Neural cell (in vitro differentiated cells): ENCODE measurements at regions not wholly inside any gene's neighbourhood (a gene's known extent, or its start where the extent isn't known, plus 50 kb on each side); places are given as distances from the start of the nearest gene placed in this dataset.

Experiments
- EP300 ChIP-seq: fragments of 450-650 bp; conservative IDR thresholded peaks from 2 replicates; pipeline ENCODE4 v1.6.1; 2014; ENCODE audit warnings: antibody characterized with exemption, mild to moderate bottlenecking, moderate library complexity; ENCODE audit not compliant: poor library complexity, severe bottlenecking
- EZH2 ChIP-seq: fragments of 200-600, 300-800 bp; shearing (Covaris generic), sonication (generic); IDR thresholded peaks from 2 replicates; pipeline ENCODE4 v1.6.1; 2014; ENCODE audit warnings: antibody characterized with exemption, low read length, borderline replicate concordance, mild to moderate bottlenecking; ENCODE audit not compliant: insufficient read depth, poor library complexity, severe bottlenecking
- RAD21 ChIP-seq: fragments of 450-650 bp; conservative IDR thresholded peaks from 2 replicates; pipeline ENCODE4 v1.6.1; 2014; ENCODE audit warnings: antibody characterized with exemption, mild to moderate bottlenecking, moderate library complexity
- SMC3 ChIP-seq: fragments of 450-650 bp; conservative IDR thresholded peaks from 2 replicates; pipeline ENCODE4 v1.6.1; 2014; ENCODE audit warnings: antibody characterized with exemption, mild to moderate bottlenecking, moderate library complexity; ENCODE audit not compliant: poor library complexity
- TAF1 ChIP-seq: IDR thresholded peaks from 2 replicates; pipeline ENCODE4 v1.6.1; 2012; ENCODE audit warnings: low read depth
- TF ChIP-seq, protein P1 (sequence below): fragments of 450-650 bp; IDR thresholded peaks from 2 replicates; pipeline ENCODE4 v1.5.1; 2014; ENCODE audit warnings: antibody characterized with exemption, mild to moderate bottlenecking, moderate library complexity; ENCODE audit not compliant: poor library complexity, severe bottlenecking
- TF ChIP-seq, protein P2 (sequence below): IDR thresholded peaks from 2 replicates; pipeline ENCODE4 v1.6.1; 2012; ENCODE audit warnings: borderline replicate concordance

DNA sequence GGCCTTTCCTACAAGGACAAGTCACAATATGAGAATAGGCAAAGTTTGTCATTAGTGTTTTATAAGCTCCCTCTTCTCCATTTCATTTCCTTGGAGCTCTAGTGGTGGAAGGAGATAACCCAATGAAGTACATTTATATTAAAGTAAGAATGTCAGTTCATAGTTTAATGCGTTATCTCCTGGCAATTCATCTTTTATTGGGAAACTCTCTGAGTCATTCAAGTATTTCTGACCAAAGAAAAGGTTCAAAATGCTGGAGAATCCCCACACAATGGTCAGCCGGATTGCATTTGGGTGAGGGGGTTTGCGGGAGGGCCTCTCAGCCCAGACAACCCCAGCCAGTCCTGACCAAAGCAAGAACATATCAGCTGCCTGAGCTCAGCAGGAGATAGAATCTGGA is 321.5 kb upstream of the NRP1 start:
- no peak for TF ChIP-seq EP300
- TF ChIP-seq TAF1, result no peak
- TF ChIP-seq, protein P1, sequence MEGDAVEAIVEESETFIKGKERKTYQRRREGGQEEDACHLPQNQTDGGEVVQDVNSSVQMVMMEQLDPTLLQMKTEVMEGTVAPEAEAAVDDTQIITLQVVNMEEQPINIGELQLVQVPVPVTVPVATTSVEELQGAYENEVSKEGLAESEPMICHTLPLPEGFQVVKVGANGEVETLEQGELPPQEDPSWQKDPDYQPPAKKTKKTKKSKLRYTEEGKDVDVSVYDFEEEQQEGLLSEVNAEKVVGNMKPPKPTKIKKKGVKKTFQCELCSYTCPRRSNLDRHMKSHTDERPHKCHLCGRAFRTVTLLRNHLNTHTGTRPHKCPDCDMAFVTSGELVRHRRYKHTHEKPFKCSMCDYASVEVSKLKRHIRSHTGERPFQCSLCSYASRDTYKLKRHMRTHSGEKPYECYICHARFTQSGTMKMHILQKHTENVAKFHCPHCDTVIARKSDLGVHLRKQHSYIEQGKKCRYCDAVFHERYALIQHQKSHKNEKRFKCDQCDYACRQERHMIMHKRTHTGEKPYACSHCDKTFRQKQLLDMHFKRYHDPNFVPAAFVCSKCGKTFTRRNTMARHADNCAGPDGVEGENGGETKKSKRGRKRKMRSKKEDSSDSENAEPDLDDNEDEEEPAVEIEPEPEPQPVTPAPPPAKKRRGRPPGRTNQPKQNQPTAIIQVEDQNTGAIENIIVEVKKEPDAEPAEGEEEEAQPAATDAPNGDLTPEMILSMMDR, result no peak
- no peak for TF ChIP-seq EZH2
- TF ChIP-seq, protein P2, sequence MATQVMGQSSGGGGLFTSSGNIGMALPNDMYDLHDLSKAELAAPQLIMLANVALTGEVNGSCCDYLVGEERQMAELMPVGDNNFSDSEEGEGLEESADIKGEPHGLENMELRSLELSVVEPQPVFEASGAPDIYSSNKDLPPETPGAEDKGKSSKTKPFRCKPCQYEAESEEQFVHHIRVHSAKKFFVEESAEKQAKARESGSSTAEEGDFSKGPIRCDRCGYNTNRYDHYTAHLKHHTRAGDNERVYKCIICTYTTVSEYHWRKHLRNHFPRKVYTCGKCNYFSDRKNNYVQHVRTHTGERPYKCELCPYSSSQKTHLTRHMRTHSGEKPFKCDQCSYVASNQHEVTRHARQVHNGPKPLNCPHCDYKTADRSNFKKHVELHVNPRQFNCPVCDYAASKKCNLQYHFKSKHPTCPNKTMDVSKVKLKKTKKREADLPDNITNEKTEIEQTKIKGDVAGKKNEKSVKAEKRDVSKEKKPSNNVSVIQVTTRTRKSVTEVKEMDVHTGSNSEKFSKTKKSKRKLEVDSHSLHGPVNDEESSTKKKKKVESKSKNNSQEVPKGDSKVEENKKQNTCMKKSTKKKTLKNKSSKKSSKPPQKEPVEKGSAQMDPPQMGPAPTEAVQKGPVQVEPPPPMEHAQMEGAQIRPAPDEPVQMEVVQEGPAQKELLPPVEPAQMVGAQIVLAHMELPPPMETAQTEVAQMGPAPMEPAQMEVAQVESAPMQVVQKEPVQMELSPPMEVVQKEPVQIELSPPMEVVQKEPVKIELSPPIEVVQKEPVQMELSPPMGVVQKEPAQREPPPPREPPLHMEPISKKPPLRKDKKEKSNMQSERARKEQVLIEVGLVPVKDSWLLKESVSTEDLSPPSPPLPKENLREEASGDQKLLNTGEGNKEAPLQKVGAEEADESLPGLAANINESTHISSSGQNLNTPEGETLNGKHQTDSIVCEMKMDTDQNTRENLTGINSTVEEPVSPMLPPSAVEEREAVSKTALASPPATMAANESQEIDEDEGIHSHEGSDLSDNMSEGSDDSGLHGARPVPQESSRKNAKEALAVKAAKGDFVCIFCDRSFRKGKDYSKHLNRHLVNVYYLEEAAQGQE, result no peak
- TF ChIP-seq SMC3, result no peak
- no peak for TF ChIP-seq RAD21
